Nephron progenitor cell (in vitro differentiated cells): ENCODE measurements at regions not wholly inside any gene's neighbourhood (a gene's known extent, or its start where the extent isn't known, plus 50 kb on each side); places are given as distances from the start of the nearest gene placed in this dataset.

Experiments used
- DNase-seq: peaks from one replicate; pipeline ENCODE4 v3.0.0; 2021
- H3K27ac Mint-ChIP-seq: 2 replicates; pipeline ENCODE4 v1.8.0; 2021; ENCODE audit warnings: mild to moderate bottlenecking, moderate library complexity, mixed read lengths
- H3K27me3 Mint-ChIP-seq: 2 replicates; pipeline ENCODE4 v1.8.0; 2021; ENCODE audit warnings: mild to moderate bottlenecking, low read depth, mixed read lengths; ENCODE audit not compliant: poor library complexity
- H3K36me3 Mint-ChIP-seq: 2 replicates; pipeline ENCODE4 v1.8.0; 2021; ENCODE audit warnings: low read depth, mixed read lengths
- H3K4me1 Mint-ChIP-seq: 2 replicates; pipeline ENCODE4 v1.8.0; 2021; ENCODE audit warnings: mixed read lengths
- H3K4me3 Mint-ChIP-seq: 2 replicates; pipeline ENCODE4 v1.8.0; 2021; ENCODE audit warnings: mild to moderate bottlenecking, moderate library complexity, mixed read lengths
- H3K9me3 Mint-ChIP-seq: 2 replicates; pipeline ENCODE4 v1.8.0; 2021; ENCODE audit warnings: mild to moderate bottlenecking, moderate library complexity, mixed read lengths
- CTCF ChIP-seq: fragments of 200-600 bp; sonication (generic); IDR thresholded peaks from 2 replicates; pipeline ENCODE4 v1.5.0; 2021; ENCODE audit warnings: antibody characterized with exemption

- H3K36me3 Mint-ChIP-seq = peaks cover 5% of the 10 kb centered on the region
Measured at GRCh38 chr6:140029551-140029950, 655.1 kb upstream of the CITED2 start.

GRCh38 chr6:140027219-140027618, 652.8 kb upstream of the CITED2 start:
- no peak for DNase-seq
- no peak for TF ChIP-seq CTCF
- H3K27ac Mint-ChIP-seq = no peak overlapping the region
- no peaks in the 10 kb centered on the region for H3K4me1 Mint-ChIP-seq
- no peak overlapping the region for H3K4me3 Mint-ChIP-seq
- peaks cover 5% of the 10 kb centered on the region for H3K36me3 Mint-ChIP-seq
- no peaks in the 10 kb centered on the region for H3K27me3 Mint-ChIP-seq
- H3K9me3 Mint-ChIP-seq = peaks cover 30% of the 10 kb centered on the region

More at GRCh38 chr6:140029551-140029950, 655.1 kb upstream of the CITED2 start:
- H3K27me3 Mint-ChIP-seq = peaks cover 3% of the 10 kb centered on the region
- no peak for TF ChIP-seq CTCF
- no peak overlapping the region for H3K27ac Mint-ChIP-seq
- no peaks in the 10 kb centered on the region for H3K4me1 Mint-ChIP-seq
- no peak for DNase-seq
- peaks cover 30% of the 10 kb centered on the region for H3K9me3 Mint-ChIP-seq
- no peak overlapping the region for H3K4me3 Mint-ChIP-seq

- no peak for TF ChIP-seq CTCF
- no peak for DNase-seq
- no peaks in the 10 kb centered on the region for H3K27me3 Mint-ChIP-seq
- H3K27ac Mint-ChIP-seq = no peak overlapping the region
- H3K4me1 Mint-ChIP-seq = no peaks in the 10 kb centered on the region
- H3K4me3 Mint-ChIP-seq = no peak overlapping the region
- H3K36me3 Mint-ChIP-seq = peaks cover 6% of the 10 kb centered on the region
- H3K9me3 Mint-ChIP-seq = peaks cover 32% of the 10 kb centered on the region
Measured at GRCh38 chr6:140026546-140026945, 652.1 kb upstream of the CITED2 start.

- Mint-ChIP-seq H3K27me3 (no peaks in the 10 kb centered on the region), H3K9me3 (peaks cover 41% of the 10 kb centered on the region), H3K27ac (no peak overlapping the region), H3K36me3 (peaks cover 16% of the 10 kb centered on the region), H3K4me3 (no peak overlapping the region), H3K4me1 (no peaks in the 10 kb centered on the region)
- no peak for TF ChIP-seq CTCF
- no peak for DNase-seq
Measured at GRCh38 chr6:140025171-140025570, 650.7 kb upstream of the CITED2 start.

- DNase-seq = no peak
- Mint-ChIP-seq H3K27me3 (peaks cover 3% of the 10 kb centered on the region), H3K36me3 (peaks cover 20% of the 10 kb centered on the region), H3K27ac (no peak overlapping the region), H3K4me3 (no peak overlapping the region), H3K9me3 (peaks cover 32% of the 10 kb centered on the region), H3K4me1 (no peaks in the 10 kb centered on the region)
- TF ChIP-seq CTCF = no peak
Measured at GRCh38 chr6:140020207-140020791, 645.9 kb upstream of the CITED2 start.

- no peak overlapping the region for H3K27ac Mint-ChIP-seq
- TF ChIP-seq CTCF = no peak
Measured at GRCh38 chr6:140018588-140018987, 644.1 kb upstream of the CITED2 start.

More at GRCh38 chr6:140018588-140018987, 644.1 kb upstream of the CITED2 start:
- peaks cover 27% of the 10 kb centered on the region for H3K36me3 Mint-ChIP-seq
- peaks cover 8% of the 10 kb centered on the region for H3K4me1 Mint-ChIP-seq
- H3K27me3 Mint-ChIP-seq = peaks cover 3% of the 10 kb centered on the region
- DNase-seq = no peak
- no peak overlapping the region for H3K4me3 Mint-ChIP-seq
- H3K9me3 Mint-ChIP-seq = peaks cover 40% of the 10 kb centered on the region
